HepG2 (cell line): ENCODE measurements at regions not wholly inside any gene's neighbourhood (a gene's known extent, or its start where the extent isn't known, plus 50 kb on each side); places are given as distances from the start of the nearest gene placed in this dataset.

Experiments
- ATF7-NPFF ChIP-seq: sonication (generic); formaldehyde crosslinking; IDR thresholded peaks from 2 replicates; pipeline ENCODE4 v1.8.1; 2023; ENCODE audit warnings: mild to moderate bottlenecking, low read depth, missing genetic modification reagents, moderate library complexity
- CHD2 ChIP-seq: IDR thresholded peaks from 2 replicates; pipeline ENCODE4 v1.6.1; 2011; ENCODE audit warnings: low read depth, low read length, improper control_type of control experiment
- CREM ChIP-seq, 2 experiments: sonication (generic) in 1 of 2; formaldehyde crosslinking in 1 of 2; IDR thresholded peaks; 2 replicates each; pipeline versions ENCODE4 v1.4.0 to v1.6.1; 2016 to 2020; ENCODE audit warnings: antibody characterized with exemption in 1 of 2, mild to moderate bottlenecking in 1 of 2, missing genetic modification reagents in 1 of 2
- NFIC ChIP-seq: IDR thresholded peaks from 2 replicates; pipeline ENCODE4 v1.6.1; 2012; ENCODE audit warnings: mild to moderate bottlenecking, low read length, inconsistent platforms
- NR1H2 ChIP-seq: sonication (generic); formaldehyde crosslinking; IDR thresholded peaks from 2 replicates; pipeline ENCODE4 v1.8.1; 2022; ENCODE audit warnings: low read depth, missing genetic modification reagents, borderline replicate concordance
- RORA ChIP-seq: sonication (generic); formaldehyde crosslinking; IDR thresholded peaks from 2 replicates; pipeline ENCODE4 v1.5.0; 2020; ENCODE audit warnings: mild to moderate bottlenecking, missing genetic modification reagents, moderate library complexity
- ZNF138 ChIP-seq: sonication (generic); formaldehyde crosslinking; IDR thresholded peaks from 2 replicates; pipeline ENCODE4 v1.5.0; 2020; ENCODE audit warnings: mild to moderate bottlenecking, low read depth, missing genetic modification reagents
- ZNF263 ChIP-seq: sonication (generic); formaldehyde crosslinking; IDR thresholded peaks from 2 replicates; pipeline ENCODE4 v1.4.0; 2020; ENCODE audit warnings: missing genetic modification reagents
- ZNF605 ChIP-seq: sonication (generic); formaldehyde crosslinking; IDR thresholded peaks from 2 replicates; pipeline ENCODE4 v1.8.0; 2022; ENCODE audit warnings: mild to moderate bottlenecking, missing genetic modification reagents
- TF ChIP-seq, protein P1 (sequence below): sonication (generic); formaldehyde crosslinking; IDR thresholded peaks from 2 replicates; pipeline ENCODE4 v1.5.0; 2020; ENCODE audit warnings: mild to moderate bottlenecking, missing genetic modification reagents, moderate library complexity

DNA sequence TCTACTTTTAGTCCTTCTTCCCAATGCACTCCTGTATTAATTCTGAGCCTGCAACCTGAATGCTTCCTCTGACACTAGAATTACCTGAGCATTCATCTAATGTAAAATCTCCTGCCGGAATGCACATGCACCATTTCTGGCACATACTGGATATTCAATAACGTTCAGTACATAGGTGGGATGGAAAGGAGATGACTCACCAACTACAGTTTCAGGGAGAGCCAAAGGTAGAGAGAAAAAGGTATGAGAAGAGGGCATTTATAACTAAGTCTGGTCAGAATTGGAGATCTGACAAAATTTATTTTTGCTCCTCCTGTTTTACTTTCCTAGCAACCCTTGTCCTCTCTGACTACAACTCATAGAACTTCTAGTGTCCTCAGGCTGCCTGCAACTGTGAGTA is 1954.1 kb upstream of the CELF4 start:
- TF ChIP-seq, protein P1, sequence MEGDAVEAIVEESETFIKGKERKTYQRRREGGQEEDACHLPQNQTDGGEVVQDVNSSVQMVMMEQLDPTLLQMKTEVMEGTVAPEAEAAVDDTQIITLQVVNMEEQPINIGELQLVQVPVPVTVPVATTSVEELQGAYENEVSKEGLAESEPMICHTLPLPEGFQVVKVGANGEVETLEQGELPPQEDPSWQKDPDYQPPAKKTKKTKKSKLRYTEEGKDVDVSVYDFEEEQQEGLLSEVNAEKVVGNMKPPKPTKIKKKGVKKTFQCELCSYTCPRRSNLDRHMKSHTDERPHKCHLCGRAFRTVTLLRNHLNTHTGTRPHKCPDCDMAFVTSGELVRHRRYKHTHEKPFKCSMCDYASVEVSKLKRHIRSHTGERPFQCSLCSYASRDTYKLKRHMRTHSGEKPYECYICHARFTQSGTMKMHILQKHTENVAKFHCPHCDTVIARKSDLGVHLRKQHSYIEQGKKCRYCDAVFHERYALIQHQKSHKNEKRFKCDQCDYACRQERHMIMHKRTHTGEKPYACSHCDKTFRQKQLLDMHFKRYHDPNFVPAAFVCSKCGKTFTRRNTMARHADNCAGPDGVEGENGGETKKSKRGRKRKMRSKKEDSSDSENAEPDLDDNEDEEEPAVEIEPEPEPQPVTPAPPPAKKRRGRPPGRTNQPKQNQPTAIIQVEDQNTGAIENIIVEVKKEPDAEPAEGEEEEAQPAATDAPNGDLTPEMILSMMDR (CRISPR knock-in tag): no peak
- TF ChIP-seq RORA: no peak
- TF ChIP-seq ZNF605 (CRISPR knock-in tag): no peak
- TF ChIP-seq NFIC: no peak
- no peak for TF ChIP-seq ATF7-NPFF
- TF ChIP-seq CHD2: no peak
- TF ChIP-seq ZNF263: no peak
- TF ChIP-seq ZNF138 (CRISPR knock-in tag): no peak
- no peak for TF ChIP-seq CREM (IDR thresholded peaks at IDR 0.05)
- TF ChIP-seq CREM (CRISPR knock-in tag; IDR thresholded peaks at IDR 0.05): no peak
- TF ChIP-seq NR1H2 (CRISPR knock-in tag): no peak
